GM21515 (cell line): ENCODE measurements at regions not wholly inside any gene's neighbourhood (a gene's known extent, or its start where the extent isn't known, plus 50 kb on each side); places are given as distances from the start of the nearest gene placed in this dataset.

ENCODE experiments used
- ATAC-seq: cut with Tn5 transposase; IDR thresholded peaks from one replicate; pipeline ENCODE4 v1.9.1; 2021; ENCODE audit not compliant: unreplicated experiment

DNA sequence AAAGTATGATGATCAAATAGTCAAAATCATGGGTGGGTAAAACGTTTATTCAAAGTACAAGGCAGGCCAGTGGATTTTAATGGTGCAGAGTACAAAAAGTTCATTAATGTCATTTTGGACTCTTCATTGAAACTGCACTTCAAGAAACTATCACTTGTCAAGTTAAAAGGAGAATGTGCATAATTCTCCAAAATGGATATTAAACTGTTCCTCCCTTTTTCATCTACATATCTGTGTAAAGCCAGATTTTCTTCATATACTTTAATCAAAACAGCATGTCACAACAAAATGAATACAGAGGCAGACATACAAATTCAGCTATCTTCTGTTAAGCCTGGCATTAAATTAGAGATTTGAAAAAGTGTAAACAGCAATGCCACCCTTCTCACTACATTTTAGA is 401.6 kb downstream of the NR2F1-AS1 start:
- no peak for ATAC-seq

DNA sequence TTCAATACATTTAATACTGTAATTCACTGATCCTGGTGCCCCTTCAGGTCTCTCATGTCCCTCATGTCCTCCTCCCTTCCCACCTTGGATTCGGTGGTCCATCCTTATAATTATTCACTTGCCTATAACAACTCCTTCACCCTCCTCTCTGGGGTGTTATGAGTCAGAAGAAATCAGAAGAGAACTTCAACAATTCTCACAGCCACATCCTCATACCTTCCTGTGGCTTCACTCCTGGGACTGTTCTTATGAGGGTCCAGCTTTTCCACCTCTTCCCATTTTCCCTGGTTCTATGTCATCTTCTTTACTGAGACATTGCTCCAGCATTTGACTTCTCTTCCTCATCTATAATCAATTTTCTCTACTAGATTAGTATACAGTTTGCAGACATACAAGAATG is 406.1 kb downstream of the NR2F1-AS1 start:
- ATAC-seq = no peak

DNA sequence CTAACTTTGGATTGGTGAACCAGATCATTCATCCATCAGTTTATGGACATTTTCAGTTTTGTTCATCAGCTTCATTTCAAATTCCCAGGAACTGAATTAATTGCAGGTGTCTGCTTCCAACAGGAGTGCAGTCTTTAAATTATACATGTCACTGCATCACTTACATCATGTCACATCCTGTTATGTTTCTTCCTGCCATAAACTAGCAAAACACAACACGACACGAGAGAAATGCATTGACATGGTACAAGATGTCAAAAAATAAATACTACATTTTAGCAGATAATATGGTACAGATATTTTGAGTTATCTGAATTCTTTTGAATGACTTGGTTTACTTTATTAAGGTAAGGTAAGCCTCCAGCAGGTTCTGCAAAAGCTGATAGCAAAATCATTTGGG is 415.5 kb downstream of the NR2F1-AS1 start:
- ATAC-seq = no peak

DNA sequence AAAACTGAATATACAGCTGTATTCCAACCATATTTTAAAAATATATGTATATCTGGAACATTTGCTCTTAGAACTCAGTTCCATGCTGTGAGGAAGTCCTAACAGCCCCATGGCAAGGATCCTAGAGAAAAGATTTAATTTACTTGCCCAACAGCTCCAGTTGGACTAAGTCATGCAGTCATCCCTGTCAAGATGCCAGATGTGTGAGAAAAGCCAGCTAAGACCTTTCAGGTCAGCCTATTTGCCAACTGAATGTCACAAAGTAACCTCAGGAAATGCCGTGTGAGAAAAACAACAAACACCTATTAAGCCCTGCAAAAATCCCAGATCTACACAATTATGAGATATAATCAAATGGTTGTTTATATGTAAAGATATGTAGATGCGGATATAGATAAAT is 416.3 kb downstream of the NR2F1-AS1 start:
- ATAC-seq = no peak

DNA sequence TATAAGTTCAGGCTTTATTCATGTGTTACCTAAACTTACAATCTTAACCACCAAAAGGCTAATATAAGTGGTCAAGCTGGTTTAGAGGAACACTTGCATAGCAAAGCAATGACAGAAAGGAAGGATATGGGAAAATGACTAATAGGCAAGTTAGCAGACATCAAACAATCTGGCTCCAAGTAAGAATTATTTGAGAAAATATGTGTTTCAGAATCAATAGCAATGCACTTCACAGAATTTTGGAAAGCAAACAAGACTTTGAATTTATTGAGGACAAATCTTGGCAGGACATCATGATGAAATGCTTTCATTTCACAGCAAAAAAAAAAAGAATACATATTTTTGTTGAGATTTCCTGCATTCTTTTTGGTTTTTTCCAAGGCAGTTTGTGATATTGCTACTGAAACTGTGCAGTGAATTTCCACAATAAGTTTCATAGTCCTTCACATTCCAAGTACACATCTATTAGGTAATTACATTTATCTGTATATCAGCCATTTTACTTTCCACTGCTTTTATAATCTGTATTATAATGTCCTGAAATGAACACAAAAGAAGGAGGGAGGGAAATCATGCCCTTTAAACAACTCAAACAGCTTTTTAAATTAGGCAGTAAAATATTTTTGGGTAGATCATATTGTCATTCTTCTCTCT is 417.9 kb downstream of the NR2F1-AS1 start:
- no peak for ATAC-seq

DNA sequence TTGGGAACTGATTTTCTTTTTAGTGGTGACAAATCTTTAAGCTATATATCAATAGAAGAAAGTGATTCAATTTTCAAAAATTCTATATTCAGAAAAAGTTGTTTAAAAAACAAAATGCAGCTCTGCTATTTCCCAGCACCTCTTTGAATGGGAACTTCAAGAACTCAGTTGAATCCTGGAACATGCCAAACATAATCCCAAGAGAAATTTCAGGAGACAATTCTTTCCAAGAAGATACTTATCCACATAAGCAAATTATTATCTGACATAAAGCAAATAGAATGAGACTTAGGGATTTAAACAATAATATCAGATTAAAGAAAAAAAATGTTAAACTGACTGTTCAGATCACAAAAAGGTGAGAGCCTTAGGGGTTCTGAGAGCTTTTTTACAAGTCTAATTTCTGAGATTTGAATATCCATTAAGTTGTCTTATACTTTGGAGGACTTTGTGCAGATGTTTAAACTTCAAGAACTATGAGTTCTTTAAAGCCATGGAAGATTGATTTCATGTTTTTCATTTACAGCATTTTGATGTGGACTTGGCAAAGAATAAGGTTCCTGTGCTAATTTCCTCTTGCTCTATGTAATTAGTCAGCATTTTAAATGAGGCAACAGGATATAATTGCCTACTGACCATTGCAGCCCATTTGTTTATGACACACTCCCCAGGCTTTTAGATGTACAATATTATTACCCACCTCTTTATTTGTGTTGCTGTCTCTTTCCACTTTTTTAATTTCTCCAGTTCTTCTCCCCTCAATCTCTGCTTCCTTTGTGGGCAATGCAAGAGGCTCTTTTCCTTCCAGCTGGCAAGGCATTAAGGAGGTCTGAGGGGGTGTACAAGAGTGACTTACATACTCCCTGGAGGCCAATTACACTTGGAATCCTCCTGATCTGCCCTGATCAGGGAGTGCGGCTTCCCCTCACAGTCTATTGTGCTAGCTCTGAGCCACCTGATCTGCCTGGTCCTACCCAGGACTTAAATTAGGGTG is 419.1 kb downstream of the NR2F1-AS1 start:
- ATAC-seq = no peak

DNA sequence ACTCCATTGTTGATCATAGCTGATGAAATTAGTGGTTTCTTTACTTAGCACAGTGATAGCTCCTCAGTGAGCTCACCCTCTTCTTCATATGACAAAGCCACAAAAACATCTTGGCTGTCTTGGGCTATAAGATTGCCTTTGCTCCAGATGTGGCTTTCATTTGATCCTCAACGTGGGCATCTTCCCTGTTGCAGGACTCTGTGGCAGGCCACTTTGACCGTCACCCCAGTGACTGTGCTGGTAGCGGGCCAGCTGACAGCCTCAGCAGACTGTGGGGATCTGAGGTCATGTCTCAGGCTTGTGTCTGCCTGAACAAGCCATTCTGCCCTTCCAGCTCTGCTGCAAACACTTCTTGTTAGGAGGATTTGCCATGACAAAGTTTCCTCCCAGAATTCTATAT is 422.2 kb downstream of the NR2F1-AS1 start:
- ATAC-seq = no peak

DNA sequence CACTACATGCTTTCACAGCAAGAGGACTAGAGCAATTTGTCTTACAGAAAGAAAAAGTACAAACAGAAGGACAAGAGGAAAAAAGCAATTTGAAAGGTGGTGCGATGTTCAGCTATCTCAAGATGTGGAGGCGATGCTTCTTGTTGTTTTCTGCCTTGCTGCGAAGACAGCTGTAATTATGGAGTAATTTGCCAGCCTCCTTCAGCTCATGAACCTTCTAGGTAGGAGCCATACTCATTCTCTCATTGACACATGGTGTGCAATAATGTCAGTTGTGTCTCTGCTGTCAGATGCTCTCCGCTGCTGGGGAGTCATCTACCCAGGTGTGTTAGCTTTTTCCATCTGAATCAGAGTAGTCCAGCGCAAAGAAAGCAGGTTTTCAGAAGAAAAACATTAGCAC is 424.5 kb downstream of the NR2F1-AS1 start:
- ATAC-seq = no peak

DNA sequence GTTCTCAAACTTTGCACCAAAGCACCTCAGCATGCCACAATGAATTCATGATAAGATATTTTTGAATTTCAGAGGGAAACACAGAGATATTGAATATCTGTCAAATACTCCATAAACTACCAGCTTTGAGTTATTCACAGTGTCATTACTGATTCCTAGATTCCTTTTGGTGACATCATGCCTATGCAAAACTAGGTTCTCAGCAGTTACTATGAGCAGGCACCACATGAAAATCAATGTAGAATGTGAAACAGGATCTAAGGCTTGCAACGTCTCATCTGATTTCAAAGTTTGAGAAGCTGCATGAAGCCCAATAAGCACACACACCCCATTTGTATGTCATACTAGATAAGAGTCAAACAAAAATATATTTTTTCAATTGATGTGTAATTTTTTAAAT is 426.5 kb downstream of the NR2F1-AS1 start:
- no peak for ATAC-seq

DNA sequence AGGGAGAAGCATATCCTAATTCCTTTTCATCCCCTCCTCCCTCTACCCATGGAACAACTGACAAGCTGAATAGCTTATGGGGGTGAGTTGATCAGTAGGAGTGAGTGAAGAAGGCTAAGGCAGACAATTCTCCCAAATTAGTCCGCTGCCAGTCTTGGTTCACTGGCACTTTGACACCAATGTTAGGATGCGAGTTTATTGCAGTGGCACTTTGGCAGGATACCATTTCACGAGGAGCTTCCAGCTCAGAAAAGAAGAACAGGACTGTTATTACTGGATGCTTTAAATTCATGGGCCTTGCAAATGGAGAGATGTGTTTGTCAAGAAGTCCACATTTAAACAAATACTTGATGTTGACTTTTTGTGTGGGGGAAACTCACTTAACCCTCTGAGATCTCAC is 427.6 kb downstream of the NR2F1-AS1 start:
- ATAC-seq = no peak

DNA sequence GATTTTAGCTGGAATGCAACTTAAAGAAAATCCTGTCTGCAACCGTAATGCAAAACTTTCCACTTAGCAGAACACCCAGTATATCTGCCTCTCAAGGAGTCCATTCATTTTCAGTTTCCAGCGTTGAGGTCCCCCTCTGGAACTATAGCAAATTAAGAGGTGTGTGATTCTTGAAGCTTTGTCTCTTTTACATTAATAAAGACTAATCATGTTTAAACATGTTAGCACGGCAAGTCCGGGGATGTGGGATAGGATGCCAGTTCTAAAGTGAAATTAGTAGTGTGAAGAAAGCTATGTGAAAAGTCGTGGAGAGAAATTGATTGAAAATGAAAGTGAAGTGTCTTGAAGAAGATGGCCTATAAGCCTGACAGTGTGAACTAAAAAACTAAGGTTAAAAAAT is 429.1 kb downstream of the NR2F1-AS1 start:
- no peak for ATAC-seq

DNA sequence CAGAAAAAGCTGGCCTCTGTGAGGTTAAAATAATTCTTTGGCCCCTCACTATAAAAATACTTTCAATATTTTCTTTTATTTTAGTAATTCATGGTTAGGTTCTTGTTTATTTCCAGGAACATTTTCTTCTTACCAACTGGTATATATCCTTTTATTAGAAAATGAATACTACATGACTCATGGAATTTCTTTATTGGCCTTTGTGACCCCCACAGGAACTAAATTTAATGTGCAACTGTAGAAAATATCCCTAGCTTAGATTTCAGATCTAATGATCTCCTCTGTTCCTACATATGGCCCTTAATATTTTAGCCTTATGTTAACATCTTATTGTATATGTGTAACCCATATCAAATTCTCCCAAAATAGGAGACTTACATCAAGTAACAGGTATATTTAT is 429.9 kb downstream of the NR2F1-AS1 start:
- ATAC-seq = no peak

DNA sequence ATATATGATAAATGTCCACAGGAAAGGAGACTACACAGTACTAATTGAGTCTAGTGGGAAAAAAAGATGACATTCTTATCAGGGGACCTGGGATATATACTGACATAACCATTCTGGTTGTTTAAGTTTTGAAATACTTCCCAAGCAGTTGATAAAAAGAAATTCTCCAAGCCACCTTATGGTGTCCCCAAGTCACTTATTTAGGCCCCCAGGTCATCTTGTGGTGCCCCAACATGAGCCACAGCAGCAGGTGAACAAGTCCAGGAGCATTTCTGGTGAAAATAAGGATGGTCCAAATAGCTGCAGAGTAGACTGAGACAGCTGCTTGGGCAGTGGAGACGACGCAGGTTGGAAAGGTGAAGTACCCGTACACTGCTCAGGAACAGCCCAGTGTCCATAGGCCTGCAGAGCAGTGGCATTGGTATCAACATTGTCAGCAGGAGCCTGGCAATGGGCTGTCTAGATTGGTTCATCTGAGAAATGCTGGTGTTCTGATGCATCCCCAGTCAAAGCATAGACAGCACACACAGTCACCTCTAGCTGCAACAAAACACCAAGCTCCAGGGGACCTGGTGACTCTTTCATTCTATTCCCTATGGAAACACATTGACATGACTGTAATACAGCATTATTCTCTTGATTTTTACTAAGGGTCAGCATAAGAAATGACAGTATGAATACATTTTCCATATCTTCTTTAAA is 430.6 kb downstream of the NR2F1-AS1 start:
- no peak for ATAC-seq

DNA sequence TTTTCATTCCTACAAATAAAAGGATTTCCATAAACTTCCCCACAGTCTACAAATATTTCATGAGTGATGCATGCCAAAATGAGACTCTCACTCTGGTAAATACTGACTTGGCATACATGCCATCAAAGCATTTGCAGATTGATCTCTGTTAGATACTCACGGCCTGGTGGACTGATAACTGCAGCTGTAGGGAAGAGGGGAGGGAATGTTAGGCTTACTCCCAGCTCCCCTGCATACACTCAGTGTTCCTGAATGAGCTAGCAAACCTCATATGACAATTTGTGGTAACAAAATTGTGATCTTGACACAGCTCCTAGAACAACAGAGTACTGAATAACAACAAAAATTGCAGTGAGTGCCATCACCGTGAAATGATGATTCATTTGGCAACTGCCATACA is 435.3 kb downstream of the NR2F1-AS1 start:
- no peak for ATAC-seq

DNA sequence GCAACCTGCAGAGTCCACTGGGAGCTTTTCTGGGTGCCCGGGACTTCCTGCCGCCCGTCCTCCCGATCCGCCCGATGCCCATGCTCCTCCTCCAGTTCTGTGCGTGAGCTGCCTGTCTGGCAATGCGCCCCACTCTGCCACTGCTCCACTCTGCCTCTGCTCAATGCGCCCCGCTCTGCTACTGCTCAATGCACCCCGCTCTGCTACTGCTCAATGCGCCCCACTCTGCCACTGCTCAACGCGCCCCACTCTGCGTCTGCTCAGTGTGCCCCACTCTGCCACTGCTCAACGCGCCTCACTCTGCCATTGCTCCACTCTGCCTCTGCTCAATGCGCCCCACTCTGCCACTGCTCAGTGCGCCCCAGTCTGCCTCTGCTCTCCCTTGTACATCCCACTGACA is 436.0 kb downstream of the NR2F1-AS1 start:
- ATAC-seq = no peak

DNA sequence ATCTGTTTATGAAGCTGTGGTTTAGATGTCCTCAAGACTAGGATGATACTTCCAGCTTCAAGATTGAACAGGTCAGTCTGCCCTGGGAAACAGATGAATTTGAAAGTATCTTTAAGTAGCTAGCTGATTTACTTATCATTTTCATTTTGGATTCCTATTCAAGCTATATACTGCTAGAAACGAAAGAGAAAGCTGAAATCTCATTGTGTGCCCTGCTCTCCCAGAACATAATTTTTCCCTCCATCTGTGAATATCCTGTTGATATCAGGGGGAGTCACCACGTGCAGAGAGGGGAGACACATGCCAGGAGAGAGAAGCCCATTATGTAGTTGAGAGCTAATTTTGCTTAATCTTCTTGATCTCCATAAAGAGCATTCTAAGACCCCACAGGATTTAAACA is 439.1 kb downstream of the NR2F1-AS1 start:
- ATAC-seq = no peak

DNA sequence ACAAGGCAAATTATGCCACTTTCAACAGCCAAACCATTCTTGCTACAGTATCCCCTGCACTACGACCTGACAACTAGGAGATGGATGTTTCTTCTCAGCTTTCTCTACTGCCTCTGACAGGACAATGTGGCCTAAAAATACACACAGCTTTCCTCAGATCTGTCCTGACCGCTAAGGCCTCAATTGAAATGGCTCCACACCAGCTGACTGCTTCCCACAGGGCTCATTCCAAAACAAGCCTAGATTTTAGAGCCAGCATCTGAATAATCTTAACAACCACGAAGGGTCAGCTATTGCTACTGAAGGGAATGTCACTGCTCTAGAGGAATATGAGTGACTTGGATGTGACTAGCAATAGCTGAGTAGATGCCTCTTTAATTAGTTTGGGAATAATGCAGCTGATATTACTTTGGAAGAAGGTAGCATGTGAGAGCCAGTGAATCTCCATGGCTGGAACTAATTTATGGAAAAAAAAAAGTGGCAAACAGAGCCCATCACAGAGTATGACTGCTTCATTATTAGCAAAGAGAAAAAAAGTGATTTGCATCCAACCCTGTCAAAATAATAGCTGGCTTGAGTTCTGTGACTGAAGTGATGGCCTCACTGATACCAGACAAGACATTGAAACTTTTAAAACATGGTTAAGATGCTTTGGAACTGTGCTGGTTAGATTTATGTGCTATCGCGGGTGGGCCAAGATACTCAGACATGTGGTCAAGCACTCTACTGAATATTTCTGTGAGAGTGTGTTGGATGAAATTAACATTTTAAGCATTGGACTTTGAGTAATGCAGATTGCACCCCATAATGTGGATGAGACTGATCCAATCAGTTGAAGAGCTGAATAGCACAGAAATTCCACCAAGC is 450.2 kb downstream of the NR2F1-AS1 start:
- no peak for ATAC-seq

DNA sequence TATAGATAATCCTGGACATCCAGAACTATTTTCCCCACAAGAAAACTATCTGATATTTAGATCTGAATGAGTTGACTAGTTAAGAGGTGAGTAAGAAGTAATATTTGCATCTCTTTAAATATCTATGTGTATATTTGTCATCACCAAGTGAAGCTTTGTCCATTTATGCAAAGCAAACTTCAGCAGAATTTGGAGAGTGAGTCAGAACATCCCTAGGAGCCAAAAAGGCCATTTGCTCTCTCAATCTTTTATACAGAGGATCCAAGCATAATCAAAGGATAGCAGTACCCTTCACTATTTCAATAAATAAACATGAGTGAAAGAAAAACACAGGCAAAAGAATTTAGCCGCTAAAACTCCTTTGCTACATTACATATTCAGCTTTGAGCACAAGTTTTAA is 454.4 kb downstream of the NR2F1-AS1 start:
- ATAC-seq = no peak

DNA sequence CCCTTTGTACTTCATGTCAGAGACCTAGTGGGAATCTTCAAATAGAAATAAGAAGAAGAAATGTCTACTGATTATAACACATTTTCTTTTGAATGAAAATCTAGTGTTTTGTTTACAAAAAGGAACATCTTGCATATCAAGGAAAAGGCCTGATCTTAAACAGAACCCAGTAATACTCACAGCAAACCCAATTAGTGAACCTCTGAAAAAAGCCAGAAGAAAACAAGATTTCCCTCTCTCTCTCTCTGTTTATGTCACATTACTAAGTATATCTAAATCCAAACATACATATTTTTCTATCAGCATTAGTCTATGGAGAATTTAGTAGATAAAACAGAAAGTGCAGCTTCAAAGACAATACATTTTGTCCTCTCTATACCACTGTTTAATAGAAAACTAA is 457.9 kb downstream of the NR2F1-AS1 start:
- ATAC-seq = no peak

DNA sequence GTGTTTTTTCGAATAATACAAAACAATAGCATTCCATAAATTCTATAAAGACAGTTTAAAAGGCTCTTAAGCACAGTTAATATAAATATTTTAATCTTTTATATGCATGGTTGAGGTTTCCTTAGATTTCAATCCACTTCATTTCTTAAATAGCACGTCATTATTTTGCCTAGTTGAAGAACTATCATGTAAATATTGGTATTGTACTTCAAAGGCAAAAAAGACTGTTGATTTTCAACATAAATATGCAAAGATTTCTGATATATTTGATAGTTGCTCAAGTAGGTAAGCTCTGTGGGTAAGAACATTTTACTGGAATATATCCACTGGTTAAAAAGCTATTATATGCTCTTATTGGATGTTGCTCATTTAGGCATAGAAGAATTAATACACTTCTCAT is 458.6 kb downstream of the NR2F1-AS1 start:
- ATAC-seq = no peak

DNA sequence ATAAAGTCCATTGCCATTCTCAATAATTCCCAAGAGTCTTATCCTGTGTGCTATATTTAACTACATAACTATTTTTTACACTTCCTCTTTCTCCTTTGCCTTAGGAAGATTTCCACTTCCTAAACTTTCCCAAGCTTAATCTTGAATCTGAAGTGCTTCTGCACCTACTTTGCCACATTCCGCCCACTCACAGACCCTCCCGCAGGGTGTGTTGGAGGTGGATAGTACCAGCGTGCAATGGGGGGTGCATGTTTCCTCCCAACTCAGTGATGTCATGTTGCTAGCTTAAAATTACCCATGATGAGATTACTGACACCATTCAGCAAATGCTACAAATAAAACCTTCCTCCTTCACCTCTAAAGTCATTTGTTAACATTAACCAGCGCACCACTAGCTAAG is 460.2 kb downstream of the NR2F1-AS1 start:
- ATAC-seq = no peak
